ENCODE measurements at regions not wholly inside any gene's neighbourhood (a gene's known extent, or its start where the extent isn't known, plus 50 kb on each side); places are given as distances from the start of the nearest gene placed in this dataset.
"Not testable (repeated sequence)": the region's sequence is repeated elsewhere in the genome, so short reads cannot be mapped to it uniquely, and the experiment has no call there.

- H3K4me1 ChIP-seq (ENCODE audit: control insufficient read depth, insufficient read depth, low read length, poor library complexity, severe bottlenecking) = no peaks in the 10 kb centered on the region
- H3K27me3 ChIP-seq (replicated peaks; ENCODE audit: control insufficient read depth, insufficient read depth, low read length, poor library complexity, severe bottlenecking) = no peaks in the 10 kb centered on the region
- H3K9me3 ChIP-seq (ENCODE audit: control insufficient read depth, low read length) = no peaks in the 10 kb centered on the region
Measured at GRCh38 chr3:177703788-177704187, 506.5 kb upstream of the TBL1XR1 start.

DNA sequence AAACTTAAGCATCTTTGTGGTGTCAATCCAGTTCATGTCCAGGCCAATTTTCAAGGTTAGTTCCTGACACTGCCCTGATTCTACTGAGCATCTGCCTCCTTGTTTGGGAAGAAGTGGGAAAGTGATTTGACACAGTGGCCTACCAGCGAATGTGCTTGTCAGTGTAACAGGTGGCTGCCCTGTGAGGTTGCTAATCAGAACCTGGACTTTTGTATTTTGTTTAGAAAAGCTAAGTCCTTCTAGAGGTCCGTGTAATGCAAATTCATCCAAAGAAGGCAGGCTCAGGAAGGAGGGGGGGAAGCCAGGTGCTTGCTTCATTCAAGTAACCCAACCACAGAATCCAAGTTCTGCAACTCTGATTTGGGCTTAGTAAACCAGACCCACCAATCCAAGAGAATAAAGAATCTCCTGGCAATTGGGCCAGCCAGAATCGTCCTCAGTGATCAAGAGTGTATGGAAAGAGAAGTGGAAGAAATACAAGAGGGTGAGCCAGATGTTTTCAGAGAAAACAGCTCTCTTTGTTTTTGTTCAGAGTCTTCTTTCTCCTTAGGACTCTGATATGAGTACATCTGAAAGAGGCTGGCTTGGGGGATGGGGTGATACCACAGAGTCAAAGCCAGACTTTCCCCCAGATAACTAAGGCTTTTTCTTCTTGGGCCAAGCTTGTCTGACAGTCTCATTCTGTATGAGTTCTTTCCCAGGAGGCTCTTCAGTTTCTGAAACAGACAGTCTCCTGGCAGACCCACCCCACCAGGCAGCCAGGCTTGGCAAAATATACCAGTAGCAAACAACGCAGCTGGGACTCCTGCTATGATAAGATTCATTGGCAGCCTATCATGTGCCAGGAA is 508.9 kb upstream of the TBL1XR1 start:
- Histone ChIP-seq H3K27me3 (replicated peaks; ENCODE audit: control insufficient read depth, insufficient read depth, low read length, poor library complexity, severe bottlenecking) (no peaks in the 10 kb centered on the region), H3K4me3 (ENCODE audit: insufficient read depth, low read depth, low read length, poor library complexity, severe bottlenecking) (no peak overlapping the region), H3K9me3 (ENCODE audit: control insufficient read depth, low read length) (no peaks in the 10 kb centered on the region), H3K27ac (ENCODE audit: insufficient read depth, low read length, poor library complexity, severe bottlenecking) (no peak overlapping the region), H3K4me1 (ENCODE audit: control insufficient read depth, insufficient read depth, low read length, poor library complexity, severe bottlenecking) (no peaks in the 10 kb centered on the region), H3K36me3 (ENCODE audit: control insufficient read depth, insufficient read depth, low read length) (no peaks in the 10 kb centered on the region)
- DNase-seq = no peak

More at GRCh38 chr3:177703788-177704187, 506.5 kb upstream of the TBL1XR1 start:
- Histone ChIP-seq H3K36me3 (ENCODE audit: control insufficient read depth, insufficient read depth, low read length) (no peaks in the 10 kb centered on the region), H3K4me3 (ENCODE audit: insufficient read depth, low read depth, low read length, poor library complexity, severe bottlenecking) (no peak overlapping the region), H3K27ac (ENCODE audit: insufficient read depth, low read length, poor library complexity, severe bottlenecking) (no peak overlapping the region)
- no peak for DNase-seq

GRCh38 chr3:177709470-177709869 is 512.2 kb upstream of the TBL1XR1 start:
- H3K27me3 ChIP-seq (replicated peaks; ENCODE audit: control insufficient read depth, insufficient read depth, low read length, poor library complexity, severe bottlenecking); H3K27ac ChIP-seq (ENCODE audit: insufficient read depth, low read length, poor library complexity, severe bottlenecking); DNase-seq; H3K36me3 ChIP-seq (ENCODE audit: control insufficient read depth, insufficient read depth, low read length); H3K4me3 ChIP-seq (ENCODE audit: insufficient read depth, low read depth, low read length, poor library complexity, severe bottlenecking); H3K9me3 ChIP-seq (ENCODE audit: control insufficient read depth, low read length); H3K4me1 ChIP-seq (ENCODE audit: control insufficient read depth, insufficient read depth, low read length, poor library complexity, severe bottlenecking): not testable (repeated sequence)

DNA sequence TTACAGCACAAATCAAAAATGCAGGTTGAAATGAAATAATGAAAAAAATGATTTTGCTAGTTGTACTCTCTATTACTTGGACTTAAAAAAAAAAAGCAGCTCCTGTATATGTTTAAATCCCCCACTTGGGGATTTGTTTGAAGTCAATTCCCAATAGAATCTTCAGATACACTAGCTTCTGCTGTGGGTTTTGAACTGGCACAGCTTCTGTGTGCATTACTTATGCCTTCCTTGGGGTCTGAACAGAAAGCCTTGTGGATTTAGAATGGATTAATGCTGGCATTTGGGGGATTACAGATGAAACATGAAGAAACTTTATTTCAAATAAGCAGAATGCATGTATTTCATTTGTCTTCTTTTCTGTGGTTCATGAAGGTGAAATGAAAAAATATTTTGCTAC is 513.2 kb upstream of the TBL1XR1 start:
- Histone ChIP-seq H3K27me3 (replicated peaks; ENCODE audit: control insufficient read depth, insufficient read depth, low read length, poor library complexity, severe bottlenecking) (no peaks in the 10 kb centered on the region), H3K27ac (ENCODE audit: insufficient read depth, low read length, poor library complexity, severe bottlenecking) (no peak overlapping the region), H3K4me3 (ENCODE audit: insufficient read depth, low read depth, low read length, poor library complexity, severe bottlenecking) (no peak overlapping the region), H3K9me3 (ENCODE audit: control insufficient read depth, low read length) (no peaks in the 10 kb centered on the region), H3K4me1 (ENCODE audit: control insufficient read depth, insufficient read depth, low read length, poor library complexity, severe bottlenecking) (no peaks in the 10 kb centered on the region), H3K36me3 (ENCODE audit: control insufficient read depth, insufficient read depth, low read length) (no peaks in the 10 kb centered on the region)
- no peak for DNase-seq

DNA sequence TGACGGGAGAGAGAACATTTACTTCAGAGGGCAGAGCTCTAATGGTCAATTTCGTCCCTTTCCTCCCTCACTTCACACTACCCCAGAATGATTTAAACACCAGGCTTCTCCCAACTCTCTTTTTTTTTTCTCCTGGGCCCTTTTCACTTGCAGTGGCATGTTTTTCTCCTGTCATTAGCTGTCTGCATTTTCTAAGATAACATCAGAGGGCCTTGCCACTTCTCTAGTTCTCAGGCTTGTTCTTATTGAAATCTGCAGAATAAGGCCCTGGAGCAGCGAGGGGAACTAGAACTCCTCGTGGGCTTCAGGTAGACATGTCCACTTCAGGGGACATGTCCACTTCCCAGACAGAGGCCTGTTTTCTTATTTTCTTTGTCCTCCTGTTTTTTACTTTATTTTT is 514.4 kb upstream of the TBL1XR1 start:
- Histone ChIP-seq H3K4me1 (ENCODE audit: control insufficient read depth, insufficient read depth, low read length, poor library complexity, severe bottlenecking) (no peaks in the 10 kb centered on the region), H3K36me3 (ENCODE audit: control insufficient read depth, insufficient read depth, low read length) (no peaks in the 10 kb centered on the region), H3K4me3 (ENCODE audit: insufficient read depth, low read depth, low read length, poor library complexity, severe bottlenecking) (no peak overlapping the region), H3K27ac (ENCODE audit: insufficient read depth, low read length, poor library complexity, severe bottlenecking) (no peak overlapping the region), H3K9me3 (ENCODE audit: control insufficient read depth, low read length) (no peaks in the 10 kb centered on the region), H3K27me3 (replicated peaks; ENCODE audit: control insufficient read depth, insufficient read depth, low read length, poor library complexity, severe bottlenecking) (no peaks in the 10 kb centered on the region)
- no peak for DNase-seq

GRCh38 chr3:177713928-177714900 is 516.9 kb upstream of the TBL1XR1 start:
- DNase-seq = no peak
- no peaks in the 10 kb centered on the region for H3K4me1 ChIP-seq (ENCODE audit: control insufficient read depth, insufficient read depth, low read length, poor library complexity, severe bottlenecking)
- H3K4me3 ChIP-seq (ENCODE audit: insufficient read depth, low read depth, low read length, poor library complexity, severe bottlenecking) = no peak overlapping the region
- H3K9me3 ChIP-seq (ENCODE audit: control insufficient read depth, low read length) = no peaks in the 10 kb centered on the region
- no peak overlapping the region for H3K27ac ChIP-seq (ENCODE audit: insufficient read depth, low read length, poor library complexity, severe bottlenecking)
- H3K27me3 ChIP-seq (replicated peaks; ENCODE audit: control insufficient read depth, insufficient read depth, low read length, poor library complexity, severe bottlenecking) = no peaks in the 10 kb centered on the region
- H3K36me3 ChIP-seq (ENCODE audit: control insufficient read depth, insufficient read depth, low read length) = no peaks in the 10 kb centered on the region

GRCh38 chr3:177714945-177715344 is 517.7 kb upstream of the TBL1XR1 start:
- no peaks in the 10 kb centered on the region for H3K9me3 ChIP-seq (ENCODE audit: control insufficient read depth, low read length)
- H3K27ac ChIP-seq (ENCODE audit: insufficient read depth, low read length, poor library complexity, severe bottlenecking) = no peak overlapping the region
- no peak overlapping the region for H3K4me3 ChIP-seq (ENCODE audit: insufficient read depth, low read depth, low read length, poor library complexity, severe bottlenecking)
- no peaks in the 10 kb centered on the region for H3K36me3 ChIP-seq (ENCODE audit: control insufficient read depth, insufficient read depth, low read length)
- H3K27me3 ChIP-seq (replicated peaks; ENCODE audit: control insufficient read depth, insufficient read depth, low read length, poor library complexity, severe bottlenecking) = no peaks in the 10 kb centered on the region
- no peak for DNase-seq
- H3K4me1 ChIP-seq (ENCODE audit: control insufficient read depth, insufficient read depth, low read length, poor library complexity, severe bottlenecking) = no peaks in the 10 kb centered on the region

- no peaks in the 10 kb centered on the region for H3K9me3 ChIP-seq (ENCODE audit: control insufficient read depth, low read length)
- no peak overlapping the region for H3K27ac ChIP-seq (ENCODE audit: insufficient read depth, low read length, poor library complexity, severe bottlenecking)
- DNase-seq = no peak
- H3K4me1 ChIP-seq (ENCODE audit: control insufficient read depth, insufficient read depth, low read length, poor library complexity, severe bottlenecking) = no peaks in the 10 kb centered on the region
- H3K27me3 ChIP-seq (replicated peaks; ENCODE audit: control insufficient read depth, insufficient read depth, low read length, poor library complexity, severe bottlenecking) = no peaks in the 10 kb centered on the region
- no peak overlapping the region for H3K4me3 ChIP-seq (ENCODE audit: insufficient read depth, low read depth, low read length, poor library complexity, severe bottlenecking)
- no peaks in the 10 kb centered on the region for H3K36me3 ChIP-seq (ENCODE audit: control insufficient read depth, insufficient read depth, low read length)
Measured at GRCh38 chr3:177715980-177716379, 518.7 kb upstream of the TBL1XR1 start.

- H3K27me3 ChIP-seq (replicated peaks; ENCODE audit: control insufficient read depth, insufficient read depth, low read length, poor library complexity, severe bottlenecking); H3K4me1 ChIP-seq (ENCODE audit: control insufficient read depth, insufficient read depth, low read length, poor library complexity, severe bottlenecking); H3K9me3 ChIP-seq (ENCODE audit: control insufficient read depth, low read length); H3K4me3 ChIP-seq (ENCODE audit: insufficient read depth, low read depth, low read length, poor library complexity, severe bottlenecking); DNase-seq; H3K36me3 ChIP-seq (ENCODE audit: control insufficient read depth, insufficient read depth, low read length); H3K27ac ChIP-seq (ENCODE audit: insufficient read depth, low read length, poor library complexity, severe bottlenecking): not testable (repeated sequence)
Measured at GRCh38 chr3:177720927-177721326, 523.6 kb upstream of the TBL1XR1 start.
